ES-I3 (cell line): ENCODE measurements at regions not wholly inside any gene's neighbourhood (a gene's known extent, or its start where the extent isn't known, plus 50 kb on each side); places are given as distances from the start of the nearest gene placed in this dataset.

Experiments
- H3K36me3 ChIP-seq: 2 replicates; pipeline ENCODE4 v1.6.1; 2013; ENCODE audit warnings: mild to moderate bottlenecking, low read length, control low read depth, moderate library complexity; ENCODE audit not compliant: insufficient read depth
- H3K4me1 ChIP-seq: 2 replicates; pipeline ENCODE4 v1.6.1; 2013; ENCODE audit warnings: mild to moderate bottlenecking, control low read depth, low read length; ENCODE audit not compliant: insufficient read depth
- H3K9ac ChIP-seq: 2 replicates; pipeline ENCODE4 v1.6.1; 2013; ENCODE audit warnings: low read depth, mild to moderate bottlenecking, low read length, moderate library complexity
- H3K9me3 ChIP-seq: 2 replicates; pipeline ENCODE4 v1.6.1; 2013; ENCODE audit warnings: mild to moderate bottlenecking, low read length, moderate library complexity; ENCODE audit not compliant: control insufficient read depth, insufficient read depth

DNA sequence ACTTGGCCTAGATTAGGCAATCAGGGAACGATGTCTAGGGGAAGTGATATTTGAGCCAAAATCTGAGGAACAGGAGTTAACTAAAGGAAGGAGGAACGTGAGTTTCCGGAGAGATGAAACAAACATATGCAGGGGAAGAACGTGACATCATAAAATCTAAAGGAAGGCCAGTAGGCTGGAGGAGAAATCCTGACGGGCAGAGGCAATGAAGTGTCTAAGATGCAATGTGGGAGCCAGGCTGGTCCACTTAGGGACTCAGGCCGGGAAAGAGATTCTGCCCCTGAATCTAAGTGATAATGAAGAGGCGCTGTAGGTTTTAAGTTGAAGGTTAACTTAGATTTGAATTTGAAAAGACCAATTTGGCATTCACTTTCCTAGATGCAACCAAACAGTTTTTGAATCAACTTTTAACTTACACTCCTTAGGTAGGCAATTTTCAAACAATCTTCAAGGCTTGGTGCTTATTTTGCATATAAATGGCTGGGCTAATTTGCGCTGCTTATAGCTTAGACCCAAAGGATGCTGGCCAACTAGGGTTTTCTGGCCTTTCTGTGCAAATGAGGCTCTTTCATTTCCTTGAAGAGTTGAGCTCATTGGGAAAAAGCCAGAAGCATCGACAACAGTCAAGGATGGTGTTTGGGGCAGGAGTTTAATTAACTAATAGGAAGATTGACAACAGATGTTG, 221.7 kb downstream of the SOX11 start:
- H3K36me3 ChIP-seq = no peaks in the 10 kb centered on the region; the same call in 1 of the 2 replicates
- no peak overlapping the region for H3K9ac ChIP-seq
- H3K9me3 ChIP-seq = peaks cover 2% of the 10 kb centered on the region; the same call in 1 of the 2 replicates

DNA sequence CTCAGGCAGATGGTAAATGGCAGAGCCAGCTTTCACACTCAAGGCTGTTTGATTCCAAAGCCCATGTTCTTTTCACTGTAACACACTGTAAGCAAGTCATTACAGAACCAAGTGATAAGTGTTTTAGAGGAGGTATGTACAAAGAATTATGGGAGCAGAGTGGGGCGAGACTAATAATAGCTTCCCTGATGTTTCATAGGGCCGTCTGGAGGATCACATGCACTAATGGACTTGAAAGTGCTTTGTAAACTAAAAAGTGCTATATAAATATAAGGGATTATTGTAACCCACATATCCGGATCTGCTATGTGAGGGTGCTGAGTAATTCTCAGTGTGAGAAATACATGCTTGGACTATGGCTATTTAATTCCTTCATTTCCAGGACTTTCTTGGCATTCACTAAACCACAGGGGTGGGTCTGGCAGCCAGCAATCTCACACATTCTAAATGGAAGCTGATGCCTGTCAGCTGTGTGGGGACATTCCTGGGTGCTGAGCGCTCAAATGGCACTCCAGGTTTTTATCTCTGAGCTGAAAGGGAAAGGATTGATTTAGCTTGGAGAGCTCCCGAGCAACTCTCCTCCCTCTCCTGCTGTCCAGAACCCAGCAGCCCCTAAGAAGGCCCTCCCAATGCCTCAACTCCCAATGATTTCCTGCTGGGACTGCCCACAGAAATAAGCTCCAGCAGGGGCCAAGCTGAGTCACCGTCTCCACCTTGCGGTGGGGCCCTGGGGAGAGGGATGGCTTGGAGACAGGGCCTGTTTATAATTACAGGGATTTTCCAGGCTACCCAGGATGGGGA, 222.8 kb downstream of the SOX11 start:
- Histone ChIP-seq H3K36me3 (no peaks in the 10 kb centered on the region; the same call in 1 of the 2 replicates), H3K9ac (no peak overlapping the region), H3K9me3 (peaks cover 2% of the 10 kb centered on the region; the same call in 1 of the 2 replicates), H3K4me1 (peaks cover 20% of the 10 kb centered on the region)

More for the DNA sequence above, 221.7 kb downstream of the SOX11 start:
- peaks cover 20% of the 10 kb centered on the region for H3K4me1 ChIP-seq

- H3K4me1 ChIP-seq = peaks cover 20% of the 10 kb centered on the region
- peaks cover 2% of the 10 kb centered on the region; the same call in 1 of the 2 replicates for H3K9me3 ChIP-seq
- H3K36me3 ChIP-seq = no peaks in the 10 kb centered on the region; the same call in 1 of the 2 replicates
- no peak overlapping the region for H3K9ac ChIP-seq
These were observed 223.7 kb downstream of the SOX11 start for GRCh38 chr2:5915881-5916310.

GRCh38 chr2:5921081-5921642, 229.0 kb downstream of the SOX11 start:
- peaks cover 2% of the 10 kb centered on the region; the same call in 1 of the 2 replicates for H3K9me3 ChIP-seq

GRCh38 chr2:5923957-5924945, 232.1 kb downstream of the SOX11 start:
- H3K9me3 ChIP-seq = no peaks in the 10 kb centered on the region
- no peaks in the 10 kb centered on the region for H3K36me3 ChIP-seq
- H3K9ac ChIP-seq = no peak overlapping the region
- no peaks in the 10 kb centered on the region for H3K4me1 ChIP-seq

More at GRCh38 chr2:5921081-5921642, 229.0 kb downstream of the SOX11 start:
- Histone ChIP-seq H3K4me1 (no peaks in the 10 kb centered on the region), H3K9ac (no peak overlapping the region), H3K36me3 (no peaks in the 10 kb centered on the region; the same call in 1 of the 2 replicates)

- H3K9ac ChIP-seq = no peak overlapping the region
- H3K4me1 ChIP-seq = no peaks in the 10 kb centered on the region
- H3K9me3 ChIP-seq = no peaks in the 10 kb centered on the region
- H3K36me3 ChIP-seq = no peaks in the 10 kb centered on the region
These were observed 233.4 kb downstream of the SOX11 start for GRCh38 chr2:5925604-5926003.

- H3K9me3 ChIP-seq = no peaks in the 10 kb centered on the region
- no peak overlapping the region for H3K9ac ChIP-seq
- no peaks in the 10 kb centered on the region for H3K36me3 ChIP-seq
- no peaks in the 10 kb centered on the region for H3K4me1 ChIP-seq
These were observed 234.8 kb downstream of the SOX11 start for GRCh38 chr2:5926871-5927512.

DNA sequence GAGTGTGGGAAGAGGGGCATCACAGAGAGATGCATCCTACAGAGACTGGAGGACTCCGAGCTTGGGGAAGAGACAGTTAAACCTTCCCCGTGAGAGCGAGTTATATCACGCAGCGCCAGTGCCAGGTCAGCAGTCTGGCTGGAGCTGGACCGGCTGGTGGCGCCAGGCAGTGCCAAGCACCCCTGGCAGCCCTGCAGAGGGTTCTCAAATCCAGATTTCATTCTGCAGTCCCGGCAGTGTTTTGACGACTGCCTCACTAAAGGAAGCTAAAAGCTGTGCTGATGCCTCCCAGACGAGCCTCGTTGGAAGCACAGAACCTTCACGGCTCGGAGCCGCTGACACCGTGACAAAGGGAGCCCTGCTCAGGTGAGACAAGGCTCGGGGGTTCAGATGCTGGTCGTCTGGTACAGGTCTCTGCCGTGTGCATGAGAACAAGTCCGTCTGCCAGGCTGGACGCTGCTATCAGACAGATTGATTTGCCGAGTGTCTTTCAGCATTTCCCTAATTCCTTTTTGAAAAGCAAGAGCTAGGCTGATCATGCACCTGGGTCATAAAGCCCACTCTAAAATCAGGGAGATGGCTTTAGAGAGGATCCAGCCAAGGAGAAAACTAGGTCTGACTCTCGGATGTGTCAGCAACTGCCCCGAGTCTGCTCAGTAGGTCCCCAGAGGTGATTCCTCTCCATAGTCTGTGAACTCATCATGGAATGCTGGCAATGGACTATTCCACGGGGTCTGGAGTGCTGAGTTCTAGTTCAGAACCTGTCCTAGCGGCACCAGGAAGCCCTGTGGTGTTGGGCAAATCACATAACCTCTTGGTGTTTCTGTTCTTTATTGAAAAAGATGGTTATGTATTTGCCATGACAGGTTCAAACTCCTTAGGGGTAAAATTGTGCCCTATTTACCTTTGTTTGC, 240.6 kb downstream of the SOX11 start:
- Histone ChIP-seq H3K9ac (no peak overlapping the region), H3K9me3 (no peaks in the 10 kb centered on the region), H3K36me3 (no peaks in the 10 kb centered on the region), H3K4me1 (peaks cover 3% of the 10 kb centered on the region; the same call in 1 of the 2 replicates)

DNA sequence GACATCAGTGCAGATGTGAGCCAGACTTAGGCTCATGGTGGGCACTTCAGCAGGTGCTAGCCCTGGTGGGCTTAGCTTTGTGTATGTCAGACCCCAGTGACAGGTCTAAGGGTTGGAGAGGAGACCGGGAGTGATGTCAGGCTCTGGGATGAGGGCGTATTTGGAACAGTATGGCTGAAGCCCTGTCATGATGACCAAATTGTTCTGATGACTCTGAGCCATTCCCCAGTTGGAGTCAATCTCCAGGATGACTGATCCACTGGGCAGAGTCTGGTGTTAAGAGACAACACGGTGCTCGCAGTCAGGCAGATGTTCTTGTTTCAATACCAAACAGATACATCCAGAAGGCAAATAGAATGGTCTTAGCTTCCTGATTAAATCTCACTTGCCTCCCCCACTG, 241.5 kb downstream of the SOX11 start:
- H3K4me1 ChIP-seq = peaks cover 11% of the 10 kb centered on the region

DNA sequence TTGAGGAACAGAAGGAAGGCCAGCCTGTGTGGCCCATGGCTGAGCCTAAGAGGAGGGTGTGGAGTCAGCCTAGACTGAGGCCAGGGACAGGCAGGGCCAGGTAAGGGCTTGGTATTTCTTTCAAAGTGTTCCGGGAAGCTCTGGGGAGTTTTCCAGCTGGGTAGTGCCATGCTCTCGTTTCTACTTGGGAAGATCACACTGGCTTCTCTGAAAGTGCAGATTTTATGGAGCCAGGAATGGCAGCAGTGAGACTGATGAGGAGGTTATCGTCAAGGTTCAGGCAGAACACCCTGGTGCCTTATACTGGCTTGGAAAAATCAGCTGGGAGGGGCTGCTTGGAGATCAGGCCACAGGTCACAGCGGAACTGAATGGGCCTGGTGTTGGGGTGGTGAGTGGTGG, 245.1 kb downstream of the SOX11 start:
- Histone ChIP-seq H3K9me3 (no peaks in the 10 kb centered on the region), H3K36me3 (no peaks in the 10 kb centered on the region), H3K4me1 (peaks cover 12% of the 10 kb centered on the region), H3K9ac (no peak overlapping the region)

More for the DNA sequence above, 241.5 kb downstream of the SOX11 start:
- H3K36me3 ChIP-seq = no peaks in the 10 kb centered on the region
- H3K9ac ChIP-seq = no peak overlapping the region
- H3K9me3 ChIP-seq = no peaks in the 10 kb centered on the region

DNA sequence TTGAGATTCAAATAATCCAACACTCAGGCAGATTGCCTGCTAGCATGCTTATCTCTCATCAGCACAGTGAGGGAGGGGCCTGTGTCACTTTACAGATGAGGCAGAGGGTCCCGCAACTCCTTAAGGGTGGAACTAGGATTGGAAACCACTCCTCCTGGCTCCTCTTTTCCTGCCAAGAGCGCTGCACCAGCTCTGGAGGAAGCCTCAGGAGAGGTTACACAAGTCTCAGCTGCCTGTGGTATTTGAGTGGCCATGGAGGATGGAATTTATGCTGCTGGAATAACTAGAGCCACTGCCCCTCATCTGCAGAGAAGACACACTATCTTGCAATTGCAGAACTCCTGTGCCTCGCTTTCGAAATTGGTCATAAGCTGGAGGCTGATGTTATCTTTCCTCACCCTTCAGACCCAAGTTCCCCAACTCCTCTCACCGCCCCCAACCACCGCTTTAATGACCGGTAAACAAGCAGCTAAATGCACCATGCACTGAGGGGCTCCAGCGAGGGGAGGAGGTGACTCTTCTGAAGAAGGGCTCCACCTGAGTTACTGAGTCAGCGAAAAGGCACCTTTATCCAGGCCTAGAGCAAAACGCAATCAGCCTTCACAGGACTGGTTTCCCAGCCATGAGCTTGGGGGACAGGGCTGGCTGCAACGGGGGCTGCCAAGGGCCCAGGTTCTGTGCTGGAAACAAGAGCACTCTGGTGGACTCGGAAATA, 245.8 kb downstream of the SOX11 start:
- H3K9me3 ChIP-seq = no peaks in the 10 kb centered on the region
- H3K9ac ChIP-seq = no peak overlapping the region; the same call in 1 of the 2 replicates
- no peaks in the 10 kb centered on the region for H3K36me3 ChIP-seq
- peaks cover 12% of the 10 kb centered on the region for H3K4me1 ChIP-seq

DNA sequence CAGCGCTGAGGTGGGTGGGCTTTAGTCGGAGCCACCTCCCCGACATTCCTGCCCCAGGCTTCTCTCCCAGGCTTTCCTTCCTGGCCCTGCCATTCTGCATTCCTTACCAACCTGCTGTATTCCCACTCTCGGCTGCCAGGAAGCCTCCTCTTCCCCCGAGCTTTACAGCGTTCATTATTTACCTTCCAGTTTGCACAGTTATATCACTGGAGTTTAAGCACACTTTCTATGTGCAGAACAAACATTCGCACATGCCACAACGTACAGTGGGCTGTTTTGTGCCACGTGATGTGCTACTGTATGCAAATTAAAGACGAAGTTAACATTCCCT, 246.3 kb downstream of the SOX11 start:
- H3K36me3 ChIP-seq = no peaks in the 10 kb centered on the region
- no peaks in the 10 kb centered on the region for H3K9me3 ChIP-seq
- peaks cover 12% of the 10 kb centered on the region for H3K4me1 ChIP-seq
- no peak overlapping the region; the same call in 1 of the 2 replicates for H3K9ac ChIP-seq
